Kidney capillary endothelial cell (primary cell): ENCODE measurements at regions not wholly inside any gene's neighbourhood (a gene's known extent, or its start where the extent isn't known, plus 50 kb on each side); places are given as distances from the start of the nearest gene placed in this dataset.

Experiments used
- DNase-seq: peaks from one replicate; pipeline ENCODE4 v3.0.0-alpha.2; 2018; ENCODE audit warnings: low spot score

DNA sequence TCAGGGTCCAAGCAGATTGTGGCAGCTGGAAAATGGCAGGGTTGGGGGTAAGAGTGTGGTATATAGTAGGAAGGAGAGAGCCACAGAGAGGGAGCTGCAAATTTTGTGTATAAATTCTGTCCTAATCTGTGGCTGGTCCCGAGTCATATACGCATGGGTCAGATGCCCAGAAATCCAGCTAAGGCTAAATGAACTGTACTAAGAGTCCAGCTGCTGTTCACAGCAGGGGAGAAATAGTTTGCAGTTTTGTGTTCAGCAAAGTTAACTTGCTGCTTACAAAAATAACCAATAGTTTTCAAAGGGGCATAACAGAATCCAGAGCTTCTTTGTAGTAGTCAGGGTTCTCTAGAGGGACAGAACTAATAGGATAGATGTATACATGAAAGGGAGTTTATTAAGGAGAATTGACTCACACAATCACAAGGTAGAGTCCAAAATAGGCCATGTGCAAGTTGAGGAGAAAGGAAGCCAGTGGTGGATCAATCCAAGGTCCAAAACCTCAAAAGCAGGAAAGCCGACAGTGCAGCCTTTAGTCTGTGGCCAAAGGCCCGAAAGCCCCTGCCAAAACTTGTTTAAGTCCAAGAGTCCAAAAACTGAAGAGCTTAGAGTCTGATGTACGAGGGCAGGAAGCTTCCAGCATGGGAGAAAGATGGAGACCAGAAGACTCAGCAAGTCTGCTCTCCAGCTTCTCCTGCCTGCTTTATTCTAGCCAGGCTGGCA, 146.1 kb upstream of the KBTBD8 start:
- DNase-seq, result no peak

DNA sequence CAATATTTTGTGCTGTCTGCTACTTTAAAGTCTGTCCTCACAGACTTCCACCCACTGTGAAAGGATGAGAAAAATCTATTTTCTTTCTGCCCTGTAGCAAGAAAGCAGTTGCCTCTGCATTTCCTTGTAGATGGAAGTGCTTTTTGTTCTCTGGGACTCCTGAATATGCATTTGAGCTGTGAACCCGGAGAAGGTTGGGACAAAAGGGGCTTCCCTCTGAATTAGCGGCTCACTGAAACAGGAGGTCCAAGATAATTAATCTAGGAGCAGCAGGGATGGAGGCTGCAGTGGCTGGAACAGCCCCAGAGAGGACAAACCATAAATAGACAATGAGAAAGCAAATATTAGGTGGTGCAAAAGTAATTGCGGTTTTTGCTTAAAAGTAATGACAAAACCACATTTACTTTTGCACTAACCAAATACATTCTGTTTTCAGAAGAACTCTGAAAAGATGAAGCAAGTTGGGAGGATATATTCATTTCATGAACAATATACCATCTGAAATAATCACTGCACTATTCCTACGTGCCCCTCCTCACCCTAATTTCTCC, 143.4 kb upstream of the KBTBD8 start:
- no peak for DNase-seq

DNA sequence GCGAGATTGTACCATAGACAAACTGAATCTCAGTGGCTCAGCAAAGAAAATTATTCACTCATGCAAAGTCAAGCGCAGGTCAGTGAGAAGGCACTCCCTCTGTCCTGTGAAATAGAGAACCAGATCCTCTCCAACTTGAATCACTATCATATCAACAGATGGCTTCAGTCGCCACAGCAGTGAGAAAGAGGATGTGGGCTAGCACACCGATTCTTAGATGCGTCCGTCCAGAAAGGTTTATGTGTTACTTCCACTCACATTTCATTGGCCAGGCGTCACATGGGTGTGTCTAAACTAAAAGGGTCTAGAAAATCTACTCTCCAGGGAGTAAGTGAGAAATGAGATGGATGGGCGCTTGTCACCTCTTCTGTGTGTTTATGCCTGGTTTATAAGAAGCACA, 141.6 kb upstream of the KBTBD8 start:
- no peak for DNase-seq

DNA sequence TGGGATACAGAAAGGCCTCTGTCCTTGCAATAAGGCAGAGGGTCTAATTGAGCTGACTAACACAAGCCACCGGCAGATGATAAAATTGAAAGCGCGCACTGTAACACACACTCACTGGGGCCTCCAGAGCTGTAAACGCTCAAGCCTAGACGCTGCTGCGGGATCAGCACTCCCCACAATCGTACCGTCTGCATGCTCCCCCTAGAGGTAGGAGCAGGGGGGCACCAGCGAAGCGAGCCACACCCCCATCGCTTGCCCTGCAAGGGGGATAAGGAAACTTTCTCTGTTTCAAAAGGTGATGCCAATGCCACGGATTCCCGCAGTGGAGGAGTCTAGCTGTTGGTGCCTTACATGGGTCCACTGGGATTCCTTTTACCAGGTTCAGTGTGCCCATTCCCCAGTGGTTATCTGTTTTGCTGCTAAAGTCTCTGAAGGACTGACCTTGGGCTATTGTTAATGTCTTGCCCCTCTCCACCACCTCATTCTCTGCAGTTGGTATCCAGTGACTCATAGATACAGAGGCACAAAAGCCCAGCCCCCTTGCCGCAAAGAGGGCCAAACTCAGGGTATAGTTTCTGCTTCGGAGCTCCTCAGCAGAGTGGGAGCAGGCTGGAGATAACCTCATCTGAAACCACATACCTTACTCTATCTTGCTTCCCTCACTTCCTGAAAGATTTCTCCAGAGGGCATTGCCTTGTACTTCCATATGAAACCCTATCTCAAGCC, 139.3 kb upstream of the KBTBD8 start:
- no peak for DNase-seq

DNA sequence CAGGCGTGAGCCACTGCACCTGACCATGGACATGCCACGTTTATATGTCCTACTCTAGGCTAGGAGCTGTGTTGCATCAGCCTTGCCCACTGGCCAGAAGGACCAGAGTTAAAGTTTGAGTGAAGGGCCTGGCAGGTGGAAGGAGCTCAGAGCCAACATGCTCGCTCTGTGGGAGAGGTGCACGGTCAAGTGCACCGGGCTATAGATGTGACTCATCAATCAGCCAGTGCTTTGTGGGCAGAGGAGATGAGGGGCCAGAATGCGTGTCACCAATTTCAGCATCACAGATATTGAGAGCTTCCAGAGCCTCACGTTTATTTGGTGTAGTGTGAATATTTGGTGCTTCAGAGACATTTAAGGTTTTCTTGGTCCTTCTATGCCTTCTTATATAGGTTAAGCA, 137.3 kb upstream of the KBTBD8 start:
- DNase-seq, result no peak

DNA sequence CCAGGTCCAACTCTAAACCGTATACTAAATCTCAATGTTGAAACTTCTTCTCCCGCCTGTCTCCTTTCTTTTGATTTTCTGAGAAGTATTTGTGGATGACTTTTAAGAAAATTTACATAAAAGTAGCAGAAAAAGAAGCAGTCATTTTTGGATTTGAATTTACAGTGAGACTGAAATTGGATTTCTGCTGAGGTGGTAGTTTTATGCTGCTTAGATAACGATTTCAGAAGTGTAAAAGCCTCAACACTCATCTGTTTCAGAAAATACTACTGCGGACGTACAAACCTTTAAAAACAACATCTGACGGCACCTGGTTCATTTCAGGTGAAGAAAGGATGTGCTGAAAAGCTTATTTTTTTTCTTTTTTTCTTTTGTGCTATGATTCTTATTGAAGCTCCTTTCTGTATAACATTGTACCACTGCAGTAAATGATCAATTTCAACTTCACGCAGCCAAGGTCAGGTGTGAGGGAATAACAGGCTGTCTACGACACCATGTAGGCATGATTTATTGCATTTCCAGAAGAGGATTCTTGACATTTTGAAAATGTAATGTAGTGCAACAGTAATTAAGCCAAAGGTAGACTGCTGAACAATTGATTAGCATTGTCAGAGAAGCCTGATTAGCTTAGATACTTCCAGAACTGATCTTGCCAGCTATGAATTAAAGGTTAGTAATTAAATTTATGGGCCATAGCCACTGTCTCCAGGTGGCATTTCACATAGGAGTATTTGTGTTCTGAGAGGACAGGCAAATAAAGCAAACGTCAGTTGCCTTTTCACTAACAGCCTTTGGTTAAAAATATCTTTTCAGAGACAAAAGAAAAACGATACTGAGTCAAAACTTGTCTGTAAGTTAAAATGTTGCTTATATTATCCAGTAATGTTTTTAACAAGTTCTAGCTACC, 134.6 kb upstream of the KBTBD8 start:
- DNase-seq, result no peak

DNA sequence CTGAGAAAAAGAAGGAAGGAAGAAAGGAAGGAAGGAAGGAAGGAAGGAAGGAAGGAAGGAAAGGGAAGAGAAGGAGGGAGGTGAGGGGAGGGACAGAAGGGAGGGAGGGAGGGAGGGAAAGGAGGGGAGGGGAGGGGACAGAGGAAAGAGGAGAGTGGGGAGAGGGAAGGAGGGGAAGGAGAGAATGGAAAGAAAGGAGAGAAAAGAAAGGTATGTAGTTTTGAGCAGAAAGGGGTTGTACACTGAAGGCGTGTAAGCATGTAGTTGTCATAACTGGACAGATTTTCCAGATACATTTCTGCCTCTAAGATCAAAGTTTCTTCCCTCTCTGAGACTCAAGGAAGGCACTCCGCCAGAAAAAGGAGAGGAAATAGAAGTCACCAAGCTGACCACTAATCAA, 113.4 kb upstream of the KBTBD8 start:
- no peak for DNase-seq

DNA sequence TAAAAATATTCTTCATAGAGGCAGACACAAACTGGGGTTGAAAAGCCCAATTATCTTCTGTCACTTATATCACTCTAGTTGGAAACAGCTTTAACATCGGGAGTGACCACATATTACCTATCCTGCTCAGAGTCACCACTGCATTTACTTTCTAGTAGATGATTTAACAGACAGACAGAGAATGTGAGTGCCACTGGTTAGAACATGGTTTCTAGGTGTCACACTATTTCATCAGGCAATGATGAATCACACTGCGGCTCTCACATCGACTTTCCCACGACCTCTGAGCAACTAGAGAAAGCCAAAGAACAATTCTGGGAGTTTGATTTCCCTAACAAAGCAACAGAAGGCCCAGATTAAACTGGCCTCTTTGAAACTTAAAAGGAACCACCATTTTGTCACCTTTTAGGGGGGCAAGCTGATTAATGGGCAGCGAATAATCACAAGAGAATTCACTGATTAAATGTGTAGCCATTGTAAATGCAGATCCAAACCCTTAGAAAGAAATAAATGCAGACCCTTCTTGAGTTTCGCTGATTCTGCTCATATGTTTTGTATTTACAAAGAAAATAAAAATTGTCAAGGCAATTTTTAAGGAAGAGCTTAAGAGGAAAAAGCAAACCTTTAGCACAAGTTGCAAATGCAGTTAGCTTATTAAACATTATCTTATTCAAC, 112.6 kb upstream of the KBTBD8 start:
- DNase-seq, result no peak

DNA sequence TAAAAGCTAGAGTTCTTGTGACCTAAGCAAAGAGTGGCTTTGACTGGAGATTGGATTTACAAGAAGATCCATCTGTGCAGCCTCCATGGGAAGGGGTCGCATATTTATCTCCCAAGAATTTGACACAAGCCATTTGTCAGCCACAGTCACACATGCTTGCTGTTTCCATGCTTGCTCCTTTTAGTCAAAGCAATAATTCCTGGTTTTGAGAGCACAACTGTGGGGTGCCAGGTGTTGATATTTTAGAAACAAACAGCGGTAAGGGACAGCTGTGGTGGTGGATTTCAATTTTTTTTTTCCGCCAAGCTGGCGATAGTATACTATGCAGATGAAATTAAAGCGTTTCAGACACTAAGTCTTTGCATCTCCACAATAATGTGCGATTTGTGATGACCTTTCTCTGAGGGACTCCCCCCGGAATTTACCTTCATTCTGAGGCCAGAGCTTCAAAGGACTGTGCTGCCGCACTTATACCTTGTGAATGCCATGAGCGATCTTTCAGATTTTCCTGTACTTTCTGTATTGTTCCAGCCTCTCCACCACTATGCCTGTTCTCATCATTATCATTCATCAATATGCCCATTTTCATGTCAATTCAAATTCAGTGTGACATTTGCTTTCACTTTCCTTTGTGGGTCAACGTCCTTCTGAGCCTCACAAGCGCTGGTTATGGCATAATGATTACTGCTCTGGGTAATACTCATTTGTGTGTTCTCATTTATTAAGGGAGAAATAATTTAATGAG, 108.2 kb upstream of the KBTBD8 start:
- no peak for DNase-seq

DNA sequence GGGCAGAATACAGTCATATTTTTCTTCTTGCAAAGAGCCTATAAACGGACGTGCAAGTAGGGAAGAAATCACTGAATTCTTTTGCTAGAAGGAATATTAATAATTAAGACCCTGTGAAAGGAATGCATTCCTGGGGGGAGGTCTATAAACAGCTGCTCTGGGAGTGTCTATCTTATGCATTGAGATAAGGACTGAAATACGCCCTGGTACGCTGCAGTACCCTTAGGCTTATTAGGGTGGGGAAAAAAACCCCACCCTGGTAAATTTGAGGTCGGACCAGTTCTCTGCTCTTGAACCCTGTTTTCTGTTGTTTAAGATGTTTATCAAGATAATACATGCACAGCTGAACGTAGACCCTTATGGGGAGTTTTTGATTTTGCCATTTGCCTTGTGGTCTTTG, 100.0 kb upstream of the KBTBD8 start:
- no peak for DNase-seq

DNA sequence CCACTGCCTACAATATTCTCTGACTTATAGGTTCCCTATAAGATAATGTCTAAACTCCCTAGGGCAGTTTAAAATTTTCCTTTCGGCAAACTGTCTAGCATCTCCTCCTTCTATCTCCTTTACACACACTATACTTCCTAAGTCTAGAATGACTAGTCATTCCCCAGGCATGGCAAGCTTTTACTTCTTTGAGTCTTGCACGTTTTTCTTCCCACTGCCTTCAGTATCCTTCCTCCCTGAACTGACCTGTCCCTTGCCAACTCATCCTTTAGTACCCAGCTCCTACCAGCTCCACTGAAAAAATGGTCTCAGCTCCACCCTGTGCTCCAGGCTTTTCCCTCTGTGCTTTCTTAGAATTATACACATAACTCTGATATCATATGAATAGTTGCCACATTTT, 93.8 kb upstream of the KBTBD8 start:
- no peak for DNase-seq

DNA sequence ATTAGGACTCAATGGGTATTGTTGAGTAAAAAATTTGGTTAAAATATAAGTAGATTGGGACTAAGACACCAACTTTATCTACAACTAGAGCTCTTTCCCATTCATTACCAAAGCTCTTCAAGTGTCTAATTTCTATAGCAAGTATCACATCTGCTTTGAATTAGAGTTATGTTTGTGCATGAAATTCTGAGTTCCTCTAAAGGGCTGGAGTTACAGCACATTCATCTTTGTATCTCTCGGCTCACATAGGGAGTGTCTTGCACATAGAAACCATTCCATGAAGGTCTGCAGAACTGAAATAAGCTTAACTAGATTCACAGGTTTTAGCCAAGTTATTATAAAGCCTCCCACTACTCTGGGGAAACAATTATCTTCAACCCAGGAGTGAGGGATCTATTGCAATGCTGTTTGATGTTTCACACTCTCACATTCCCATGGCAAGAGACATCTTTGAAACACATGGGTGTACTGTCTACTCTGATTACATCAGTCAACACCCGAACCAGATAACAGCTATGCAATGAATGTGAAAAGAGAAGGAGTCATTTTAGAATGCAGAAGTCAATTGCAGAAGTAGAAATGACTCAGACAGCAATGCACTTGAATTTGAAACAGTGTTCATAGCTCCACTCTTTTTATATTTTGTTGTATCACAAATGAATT, 93.1 kb upstream of the KBTBD8 start:
- DNase-seq, result no peak

DNA sequence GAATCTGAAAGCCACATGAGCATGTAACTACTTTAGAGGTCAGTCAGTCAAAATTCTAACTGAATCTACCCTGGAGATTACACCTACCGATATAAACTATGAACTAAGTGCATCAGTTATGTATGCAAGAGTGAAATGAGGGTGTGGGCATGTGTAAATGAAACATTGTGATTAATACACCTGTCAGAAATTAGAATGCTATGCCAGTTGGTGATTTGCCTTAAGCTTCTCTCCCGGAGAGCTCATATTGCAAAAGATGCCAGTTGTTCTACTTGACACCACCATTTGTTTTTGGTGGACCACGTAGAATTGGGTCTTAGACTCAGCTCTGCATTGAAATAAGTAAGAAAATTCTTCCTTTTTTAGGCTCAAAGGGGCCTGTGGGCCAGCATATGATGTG, 91.0 kb upstream of the KBTBD8 start:
- DNase-seq, result no peak

DNA sequence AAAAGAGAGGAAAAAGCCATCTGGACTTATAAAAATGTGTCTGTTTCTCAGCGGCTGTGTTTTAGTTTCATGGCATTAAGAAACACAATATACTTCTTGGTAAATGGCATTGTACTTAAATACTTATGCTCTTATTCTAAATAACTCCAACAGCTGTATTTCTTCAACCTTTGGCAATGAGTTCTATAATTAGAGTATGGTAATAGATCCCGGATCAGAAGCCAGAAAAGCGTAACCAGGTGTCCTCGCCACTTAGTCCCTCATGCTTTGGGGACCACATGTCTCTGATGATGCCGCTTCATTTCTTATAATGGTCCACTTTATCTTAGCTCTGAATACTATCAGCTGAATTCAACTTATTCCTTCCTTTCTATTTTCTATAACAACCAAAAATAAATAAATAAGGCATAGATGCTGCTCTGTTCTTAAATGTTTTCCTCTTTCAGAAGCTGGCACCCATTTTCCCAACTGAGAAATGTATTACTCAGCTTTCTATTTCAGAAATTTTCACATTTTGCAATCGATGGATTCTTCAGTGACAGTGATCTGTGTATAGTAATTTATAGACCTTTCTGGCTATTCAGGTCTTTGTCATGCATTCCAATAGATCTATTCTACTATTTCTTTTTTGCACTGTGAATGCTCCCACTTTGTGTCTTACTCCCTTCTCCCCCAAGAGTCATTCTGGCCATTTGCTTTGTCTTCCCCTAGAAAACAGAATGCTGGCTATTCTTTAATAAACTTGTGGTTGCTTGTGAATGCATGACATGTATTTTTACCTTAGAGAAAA, 87.6 kb upstream of the KBTBD8 start:
- no peak for DNase-seq

DNA sequence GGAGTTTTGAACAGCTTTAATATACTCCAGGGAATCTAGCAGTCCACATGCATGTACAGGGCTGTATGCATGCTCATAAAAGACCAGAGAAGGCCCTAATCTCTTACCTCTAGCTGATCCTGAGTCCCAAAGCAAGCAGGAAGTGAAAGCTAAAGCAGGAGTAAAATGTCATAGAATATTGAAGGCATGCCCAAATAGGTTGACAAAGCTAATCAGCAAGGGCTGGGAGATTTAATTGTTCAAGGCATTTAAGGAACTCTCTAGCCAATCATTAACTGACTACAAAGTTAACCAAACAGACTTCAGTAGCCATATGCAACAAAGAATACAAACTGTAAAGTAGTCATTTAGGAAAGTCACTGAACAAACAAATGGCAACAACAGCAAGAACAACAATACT, 85.8 kb upstream of the KBTBD8 start:
- DNase-seq, result no peak

DNA sequence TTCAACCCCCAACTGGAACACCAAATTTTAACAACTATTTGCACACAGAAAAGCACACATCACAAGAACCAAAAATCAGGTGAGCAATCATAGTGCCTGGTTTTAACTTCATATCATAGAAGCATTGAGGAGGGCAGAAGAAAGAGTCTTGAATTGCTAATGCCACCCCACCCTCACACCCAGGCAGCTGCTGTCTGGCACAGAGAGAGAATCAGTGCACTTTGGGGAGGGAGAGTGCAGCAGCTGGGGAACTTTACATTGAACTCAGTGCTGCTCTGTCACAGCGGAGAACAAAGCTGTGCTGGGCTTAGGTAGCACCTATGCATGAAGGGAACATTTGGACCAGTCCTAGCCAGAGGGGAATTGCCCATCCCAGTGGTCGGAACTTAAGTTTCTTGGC, 76.0 kb upstream of the KBTBD8 start:
- DNase-seq, result no peak

DNA sequence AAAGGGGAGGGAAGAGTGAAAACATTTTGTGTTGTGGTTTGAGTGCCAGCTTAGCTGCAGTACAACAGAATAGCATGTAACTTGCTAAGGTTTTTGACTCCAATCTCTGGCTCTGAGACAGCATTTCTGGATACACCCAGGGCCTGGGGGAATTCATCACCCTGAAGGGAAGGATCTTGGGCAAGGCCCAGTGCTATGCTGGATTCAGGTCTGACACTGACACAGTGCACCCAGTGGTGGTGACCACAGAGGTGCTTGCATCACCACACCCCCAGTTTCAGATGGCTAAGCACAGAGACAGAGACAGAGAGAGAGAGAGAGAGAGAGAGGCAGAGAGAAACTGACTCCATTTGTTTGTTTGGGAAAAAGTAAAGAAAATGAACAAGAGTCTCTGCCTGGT, 74.1 kb upstream of the KBTBD8 start:
- DNase-seq, result no peak

DNA sequence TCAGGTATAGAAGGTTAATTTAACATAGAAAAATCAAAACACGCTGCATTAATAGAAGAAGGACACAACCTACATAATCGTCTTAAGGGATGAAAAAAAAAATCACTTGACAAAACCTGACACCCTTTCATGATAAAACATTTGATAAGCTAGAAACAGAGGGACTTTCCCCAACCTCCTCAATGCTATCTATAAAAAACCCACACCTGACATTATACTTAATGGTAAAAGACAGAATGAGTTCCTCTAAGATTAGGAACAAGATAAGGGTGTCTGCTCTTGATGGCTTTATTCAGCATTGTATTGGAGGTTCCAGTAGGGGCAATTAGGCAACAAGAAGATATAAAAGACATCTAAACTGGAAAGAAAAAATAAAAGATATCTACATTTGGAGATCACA, 69.9 kb upstream of the KBTBD8 start:
- DNase-seq, result no peak

DNA sequence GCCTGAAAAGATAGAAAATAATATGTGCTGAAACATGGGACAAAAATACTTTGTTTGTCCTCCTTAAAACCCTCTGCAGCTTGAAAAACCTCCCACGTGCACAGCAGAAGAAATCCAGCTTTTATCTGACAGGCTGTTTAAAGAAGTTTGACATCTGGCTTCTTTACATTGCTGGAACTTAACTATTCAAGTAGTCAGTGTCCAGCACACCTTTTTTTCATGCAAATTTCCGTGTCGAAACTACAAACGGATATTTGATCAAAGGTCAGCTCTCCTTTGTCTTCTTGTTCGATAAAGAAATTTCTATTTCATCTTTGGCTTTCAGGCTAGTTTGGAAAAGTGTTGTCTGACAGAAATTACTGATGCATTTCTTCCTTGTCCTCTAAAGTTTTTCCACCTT, 66.8 kb upstream of the KBTBD8 start:
- DNase-seq, result no peak

DNA sequence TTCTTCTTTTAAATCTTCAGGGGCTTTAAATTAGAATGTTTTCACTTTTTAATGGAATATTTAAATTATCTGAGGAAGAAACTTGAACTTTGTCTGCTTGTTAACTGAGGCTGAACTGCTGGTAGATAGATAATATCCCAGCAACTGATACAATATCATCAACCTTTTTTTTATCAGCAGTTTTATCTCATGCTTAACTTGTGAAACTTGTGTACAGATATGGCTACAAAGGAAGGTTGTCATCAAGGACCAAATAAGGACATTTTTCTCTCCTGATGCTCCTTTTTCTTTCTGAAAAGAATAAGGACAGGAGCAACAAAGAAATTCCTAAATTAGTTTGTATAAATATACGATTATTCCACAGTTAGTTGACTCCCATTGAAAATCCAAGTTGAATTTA, 66.4 kb upstream of the KBTBD8 start:
- no peak for DNase-seq
